ENCODE measurements at regions not wholly inside any gene's neighbourhood (a gene's known extent, or its start where the extent isn't known, plus 50 kb on each side); places are given as distances from the start of the nearest gene placed in this dataset.

DNA sequence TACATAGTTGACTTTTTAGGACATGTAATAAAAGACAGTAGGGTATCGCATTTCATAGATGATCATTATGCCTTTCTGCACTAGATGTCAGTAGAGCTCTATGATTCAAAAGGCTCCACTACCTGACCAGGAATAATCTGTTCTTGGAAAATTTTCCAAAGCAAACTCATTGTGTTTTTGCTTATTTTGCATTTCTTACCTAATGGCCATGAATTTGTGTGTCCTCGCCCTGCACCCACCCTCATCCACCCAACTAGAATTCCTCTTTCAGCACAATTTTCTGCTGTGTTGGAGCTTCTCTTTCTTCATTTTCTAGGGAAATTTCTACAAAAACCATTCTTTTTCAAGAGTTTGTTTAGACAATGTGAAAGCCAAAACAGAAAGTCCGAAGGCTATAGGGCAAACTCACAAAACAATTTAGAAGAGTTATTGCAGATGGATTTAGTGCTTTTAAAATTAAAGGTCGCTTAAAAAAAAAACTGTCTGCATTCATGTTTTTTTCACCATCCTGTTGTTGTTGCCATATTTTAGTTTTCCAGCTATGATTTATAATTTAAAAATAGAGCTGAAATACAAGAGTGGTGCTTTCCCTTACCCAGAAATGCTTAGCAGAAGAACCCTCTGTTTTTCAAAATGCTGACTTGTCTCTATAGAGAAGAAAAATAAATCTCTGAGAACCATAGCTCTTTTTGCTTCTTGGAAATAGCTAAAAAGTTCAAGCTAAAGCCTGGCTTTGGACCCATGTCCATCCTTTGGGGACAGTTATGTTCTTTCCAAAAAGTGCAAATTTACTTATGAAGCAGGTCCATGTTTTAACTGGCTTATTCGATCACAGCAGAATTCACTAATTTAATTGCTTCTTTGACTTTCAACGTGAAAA is 183.7 kb downstream of the SPATA18 start:
- POLR2A ChIA-PET = no interaction called here
- DNase-seq (ENCODE audit: extremely low spot score) = peak; percentile 53
- TF ChIP-seq BHLHE40 (IDR thresholded peaks at IDR 0.05; ENCODE audit: borderline replicate concordance) (no peak), ZNF384 (IDR thresholded peaks at IDR 0.05) (no peak), LEF1 (IDR thresholded peaks at IDR 0.05; ENCODE audit: borderline replicate concordance) (no peak), TARDBP (IDR thresholded peaks at IDR 0.05) (no peak), FOXK2 (IDR thresholded peaks at IDR 0.05) (no peak), HDGF (IDR thresholded peaks at IDR 0.05; ENCODE audit: borderline replicate concordance) (no peak), FOXA1 (IDR thresholded peaks at IDR 0.05) (no peak), ARNT (IDR thresholded peaks at IDR 0.05) (no peak), SUZ12 (IDR thresholded peaks at IDR 0.05) (no peak), PKNOX1 (IDR thresholded peaks at IDR 0.05) (no peak), FOXM1 (IDR thresholded peaks at IDR 0.05; ENCODE audit: borderline replicate concordance) (no peak), NFRKB (IDR thresholded peaks at IDR 0.05) (no peak)
- CTCF ChIA-PET = interaction anchor here (1.1 to 1.5 kb wide), 2 partner anchors 311 to 1999 kb away, joined by 3 to 14 read pairs; no protein-coding TSS in a partner anchor

- peak; percentile 52 for DNase-seq (ENCODE audit: extremely low spot score)
- CTCF ChIA-PET = interaction anchor here (0.6 to 1.5 kb wide), 4 partner anchors 120 to 1998 kb away, joined by 3 to 14 read pairs (median 3); no protein-coding TSS in a partner anchor
- POLR2A ChIA-PET = no interaction called here
- TF ChIP-seq LEF1 (IDR thresholded peaks at IDR 0.05; ENCODE audit: borderline replicate concordance) (no peak), SP1 (IDR thresholded peaks at IDR 0.05) (no peak), PKNOX1 (IDR thresholded peaks at IDR 0.05) (peak; percentile 90), NFRKB (IDR thresholded peaks at IDR 0.05) (no peak), CTBP1 (IDR thresholded peaks at IDR 0.05; ENCODE audit: borderline replicate concordance) (no peak), FOXM1 (IDR thresholded peaks at IDR 0.05; ENCODE audit: borderline replicate concordance) (peak; percentile 68; the same call in 1 of the 2 replicates), BHLHE40 (IDR thresholded peaks at IDR 0.05; ENCODE audit: borderline replicate concordance) (no peak), L3MBTL2 (conservative IDR thresholded peaks at IDR 0.05) (no peak)
Observed at GRCh38 chr4:52235552-52236201, 184.6 kb downstream of the SPATA18 start.

GRCh38 chr4:52241916-52242315 is 190.8 kb downstream of the SPATA18 start:
- TF ChIP-seq FOXK2 (IDR thresholded peaks at IDR 0.05) (no peak), FOXM1 (IDR thresholded peaks at IDR 0.05; ENCODE audit: borderline replicate concordance) (no peak), ZNF384 (IDR thresholded peaks at IDR 0.05) (no peak), ELF4 (IDR thresholded peaks at IDR 0.05) (no peak), BHLHE40 (IDR thresholded peaks at IDR 0.05; ENCODE audit: borderline replicate concordance) (no peak), HDGF (IDR thresholded peaks at IDR 0.05; ENCODE audit: borderline replicate concordance) (no peak), ARNT (IDR thresholded peaks at IDR 0.05) (no peak), PKNOX1 (IDR thresholded peaks at IDR 0.05) (no peak), SUZ12 (IDR thresholded peaks at IDR 0.05) (no peak), L3MBTL2 (conservative IDR thresholded peaks at IDR 0.05) (no peak)
- no peak for DNase-seq (ENCODE audit: extremely low spot score)
- ChIA-PET POLR2A (no interaction called here), CTCF (no interaction called here)

- POLR2A ChIA-PET = interaction anchor here (0.6 kb wide), 1 partner anchor 1820 kb away, joined by 4 read pairs; no protein-coding TSS in a partner anchor
Observed at GRCh38 chr4:52243367-52243766, 192.3 kb downstream of the SPATA18 start.

More at GRCh38 chr4:52243367-52243766, 192.3 kb downstream of the SPATA18 start:
- CTCF ChIA-PET = no interaction called here
- DNase-seq (ENCODE audit: extremely low spot score) = no peak
- TF ChIP-seq HDGF (IDR thresholded peaks at IDR 0.05; ENCODE audit: borderline replicate concordance) (no peak), PKNOX1 (IDR thresholded peaks at IDR 0.05) (no peak), SUZ12 (IDR thresholded peaks at IDR 0.05) (no peak), TARDBP (IDR thresholded peaks at IDR 0.05) (no peak), FOXK2 (IDR thresholded peaks at IDR 0.05) (no peak), FOXA1 (IDR thresholded peaks at IDR 0.05) (no peak), ZNF384 (IDR thresholded peaks at IDR 0.05) (no peak), ELF4 (IDR thresholded peaks at IDR 0.05) (no peak), ARNT (IDR thresholded peaks at IDR 0.05) (no peak), NFRKB (IDR thresholded peaks at IDR 0.05) (no peak), SP1 (IDR thresholded peaks at IDR 0.05) (no peak), FOXM1 (IDR thresholded peaks at IDR 0.05; ENCODE audit: borderline replicate concordance) (no peak), LEF1 (IDR thresholded peaks at IDR 0.05; ENCODE audit: borderline replicate concordance) (no peak), BHLHE40 (IDR thresholded peaks at IDR 0.05; ENCODE audit: borderline replicate concordance) (no peak), CTBP1 (IDR thresholded peaks at IDR 0.05; ENCODE audit: borderline replicate concordance) (no peak), L3MBTL2 (conservative IDR thresholded peaks at IDR 0.05) (no peak)
